ENCODE measurements at regions not wholly inside any gene's neighbourhood (a gene's known extent, or its start where the extent isn't known, plus 50 kb on each side); places are given as distances from the start of the nearest gene placed in this dataset.

- no peak for DNase-seq (ENCODE audit: low spot score)
Observed at GRCh38 chr13:105307776-105308175, 1227.7 kb downstream of the EFNB2 start.

DNA sequence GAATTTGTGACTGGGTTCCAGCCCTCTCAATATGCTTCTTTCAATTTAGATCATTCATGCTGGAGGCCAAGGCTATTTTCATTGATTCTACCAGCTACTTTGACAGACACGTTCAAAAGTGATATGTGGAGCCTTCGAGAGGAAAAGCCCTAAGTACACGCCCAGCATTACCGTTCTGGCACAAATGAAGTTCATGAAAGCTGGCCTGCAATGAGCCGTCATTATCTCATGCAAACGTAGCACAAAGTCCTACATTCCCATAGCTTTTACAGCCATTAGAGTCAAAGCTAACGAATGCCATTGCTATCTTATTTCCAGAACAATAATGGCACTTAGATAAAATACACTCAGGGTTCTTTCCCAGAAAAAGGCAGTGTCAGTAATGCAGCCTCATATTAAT, 1237.6 kb downstream of the EFNB2 start:
- no peak for DNase-seq (ENCODE audit: low spot score)

DNA sequence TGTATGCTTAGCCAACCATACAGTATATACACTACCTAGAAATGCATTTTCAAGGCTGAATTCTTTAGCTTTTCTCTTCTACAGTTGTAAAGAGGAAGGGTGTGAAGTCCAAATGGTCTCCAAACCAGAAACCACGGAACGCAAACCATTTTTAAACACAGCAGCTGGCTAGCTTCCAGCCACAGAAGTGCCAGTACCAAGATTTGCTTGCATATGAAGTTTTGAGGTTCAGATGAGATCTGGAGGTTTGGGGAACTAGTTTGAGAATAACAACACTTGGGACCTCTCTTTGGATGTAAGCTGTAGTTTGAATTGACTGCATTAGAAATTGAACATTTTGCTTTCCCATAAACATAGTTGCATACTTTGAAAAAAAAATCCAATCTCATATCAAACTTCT, 1243.5 kb downstream of the EFNB2 start:
- DNase-seq (ENCODE audit: low spot score), result no peak

GRCh38 chr13:105290596-105290995, 1244.9 kb downstream of the EFNB2 start:
- DNase-seq (ENCODE audit: low spot score), result no peak

DNA sequence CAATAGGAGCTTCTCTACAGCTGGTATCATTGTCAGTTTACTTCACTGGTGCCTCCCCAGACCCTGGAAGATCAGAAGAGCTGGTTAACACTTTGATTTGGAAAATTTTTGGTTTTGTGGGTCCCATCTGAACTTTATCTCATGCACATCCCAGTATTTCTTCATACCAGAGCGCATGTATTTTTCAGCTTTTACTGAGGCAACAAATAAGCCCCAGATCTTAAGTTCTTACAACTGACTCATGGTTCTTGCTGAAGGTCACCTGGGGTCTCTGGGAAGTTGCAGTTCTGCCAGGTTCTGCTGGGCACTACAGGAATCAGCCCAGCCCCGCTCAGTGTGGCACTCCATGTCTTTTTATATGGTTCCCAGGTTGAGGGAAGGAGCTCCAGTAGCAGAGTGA, 1249.9 kb downstream of the EFNB2 start:
- no peak for DNase-seq (ENCODE audit: low spot score)

DNA sequence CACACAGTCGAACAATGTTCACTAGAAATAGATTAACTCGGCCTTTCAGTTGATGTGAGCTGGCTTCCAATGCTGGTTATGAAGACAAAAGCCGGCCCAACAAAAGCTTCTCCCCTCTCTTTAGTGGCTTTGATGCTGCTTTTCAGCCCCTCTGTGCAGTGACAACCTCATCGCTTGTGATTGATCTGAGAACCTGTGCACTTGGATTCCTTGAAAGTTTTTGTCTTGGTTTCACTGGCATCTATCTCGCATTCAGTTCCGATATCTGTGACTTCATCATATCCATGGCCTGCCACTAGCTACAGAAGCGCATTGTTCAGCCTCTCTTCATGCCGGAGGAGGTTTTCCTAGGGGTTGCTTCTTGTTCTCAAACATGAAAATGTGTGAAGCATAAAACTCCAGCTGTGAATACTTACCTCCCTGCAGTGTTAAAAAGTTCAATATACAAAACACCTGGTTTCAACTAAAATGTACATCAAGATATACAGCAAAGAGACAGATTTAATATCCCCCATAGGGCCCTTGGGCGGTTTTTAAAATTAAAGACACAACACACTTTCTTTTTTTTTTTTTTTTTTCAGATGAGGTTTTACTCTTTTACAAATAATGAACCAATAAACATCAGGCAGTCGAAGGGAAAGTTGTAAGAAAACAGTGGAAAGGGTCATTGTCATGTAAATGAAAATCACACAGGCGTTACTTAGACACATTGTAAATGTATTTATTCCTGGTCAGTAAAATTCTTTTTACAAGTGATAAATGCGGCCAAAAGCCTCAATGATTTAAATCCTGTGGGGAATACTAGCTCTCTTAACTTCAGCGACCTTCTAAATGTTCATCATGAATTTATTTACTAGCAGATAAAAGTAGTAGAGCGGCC, 1252.8 kb downstream of the EFNB2 start:
- no peak for DNase-seq (ENCODE audit: low spot score)

DNA sequence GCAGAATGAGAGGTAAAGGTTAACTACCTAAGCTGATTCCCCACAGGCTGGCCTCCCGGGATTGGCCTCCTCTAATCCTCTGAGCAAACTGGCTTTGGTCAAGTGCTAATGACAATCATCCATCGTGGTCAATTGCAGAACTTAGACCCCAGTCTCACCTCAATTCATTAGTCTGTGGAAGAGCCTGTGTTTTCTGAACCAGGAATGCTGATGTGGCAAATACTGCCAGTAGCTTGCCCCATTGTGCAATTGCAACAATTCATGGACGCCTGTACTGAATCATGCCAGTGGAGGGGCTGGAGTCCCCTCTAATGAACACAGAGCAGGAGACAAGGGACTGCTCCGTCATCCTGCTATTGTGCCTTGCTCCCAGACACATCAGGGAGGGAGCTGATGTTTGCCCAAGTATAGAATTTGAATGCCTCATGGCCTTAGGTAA, 1256.5 kb downstream of the EFNB2 start:
- DNase-seq (ENCODE audit: low spot score), result no peak

GRCh38 chr13:105276571-105276970, 1258.9 kb downstream of the EFNB2 start:
- DNase-seq (ENCODE audit: low spot score), result no peak

- DNase-seq (ENCODE audit: low spot score), result no peak
Observed at GRCh38 chr13:105273665-105274222, 1261.7 kb downstream of the EFNB2 start.

GRCh38 chr13:105272660-105273631, 1262.5 kb downstream of the EFNB2 start:
- DNase-seq (ENCODE audit: low spot score), result no peak

DNA sequence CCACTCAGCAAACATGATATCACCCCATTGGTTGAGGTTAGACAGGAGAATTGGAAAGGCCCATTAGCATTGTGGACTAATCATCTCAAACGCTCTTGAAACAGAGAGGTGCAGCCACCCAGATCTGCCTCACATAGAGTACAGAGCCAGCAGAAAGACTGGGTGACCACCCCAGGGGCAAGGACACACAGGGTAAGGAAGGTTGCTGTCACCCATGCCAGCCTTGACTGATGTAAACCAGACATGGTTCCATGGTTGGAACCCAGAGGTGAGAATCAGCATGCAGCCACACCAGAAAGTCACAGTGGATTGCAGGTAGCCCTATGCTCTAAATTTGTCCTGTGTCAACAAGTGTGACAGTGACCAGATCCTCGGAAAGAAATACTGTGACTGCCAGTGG, 1268.8 kb downstream of the EFNB2 start:
- DNase-seq (ENCODE audit: low spot score), result no peak

DNA sequence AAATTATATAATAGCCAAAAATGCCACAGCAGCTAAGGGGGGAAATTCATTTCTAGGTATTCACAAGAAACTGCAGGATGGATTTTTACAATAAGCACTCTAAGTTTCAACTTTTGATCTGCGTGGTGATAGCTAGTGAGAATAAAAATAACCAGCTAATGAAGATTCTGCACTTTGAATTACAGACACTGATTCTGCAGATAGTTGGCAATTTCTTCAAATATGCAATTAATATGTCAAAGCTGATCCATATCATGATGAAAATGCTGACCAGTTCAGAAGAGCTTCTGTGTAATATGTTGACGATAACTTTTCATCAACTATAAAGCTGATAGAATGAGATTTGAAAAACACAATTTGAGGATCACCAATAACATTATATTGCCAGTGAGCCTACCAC, 1272.9 kb downstream of the EFNB2 start:
- DNase-seq (ENCODE audit: low spot score), result no peak

- no peak for DNase-seq (ENCODE audit: low spot score)
Observed at GRCh38 chr13:105259426-105259825, 1276.0 kb downstream of the EFNB2 start.

DNA sequence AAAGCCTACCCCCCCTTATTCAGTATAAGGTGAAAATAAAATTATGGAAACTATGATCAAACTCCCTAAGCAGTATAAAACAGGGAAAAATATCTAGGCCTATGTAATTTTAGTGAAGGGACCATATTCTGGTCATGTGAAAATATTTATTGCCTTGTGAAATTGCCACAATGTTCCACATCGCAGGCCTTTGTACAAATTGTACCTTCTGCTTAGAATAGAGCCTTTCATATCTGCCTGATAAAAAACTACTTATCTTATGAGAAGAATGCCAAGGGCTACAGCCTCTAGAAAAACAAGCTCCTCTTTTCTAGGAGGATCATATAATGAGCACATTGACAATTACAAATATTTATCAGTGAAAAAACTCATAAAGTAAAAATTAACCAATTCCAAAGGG, 1280.0 kb downstream of the EFNB2 start:
- no peak for DNase-seq (ENCODE audit: low spot score)

GRCh38 chr13:105251293-105251692, 1284.2 kb downstream of the EFNB2 start:
- DNase-seq (ENCODE audit: low spot score), result no peak

DNA sequence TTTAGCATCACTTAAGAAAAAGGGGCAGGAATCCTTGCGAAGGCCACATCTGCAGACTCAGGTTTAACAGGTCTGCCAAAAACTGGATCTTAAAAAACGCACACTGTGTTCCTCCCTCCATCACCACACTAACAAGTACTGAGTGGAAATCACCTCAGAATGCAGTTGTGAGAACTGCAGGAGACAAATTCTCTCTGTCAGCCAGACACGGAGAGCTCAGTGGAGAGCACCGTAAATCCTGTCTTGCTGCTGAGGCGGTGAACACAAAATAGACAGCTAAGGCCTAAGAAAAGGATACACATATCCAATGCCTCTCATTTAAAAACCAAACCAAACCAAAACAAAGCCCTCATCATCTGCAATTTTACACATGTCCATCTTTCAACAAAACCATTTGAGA, 1287.6 kb downstream of the EFNB2 start:
- DNase-seq (ENCODE audit: low spot score), result no peak

GRCh38 chr13:105240371-105240770, 1295.1 kb downstream of the EFNB2 start:
- no peak for DNase-seq (ENCODE audit: low spot score)

DNA sequence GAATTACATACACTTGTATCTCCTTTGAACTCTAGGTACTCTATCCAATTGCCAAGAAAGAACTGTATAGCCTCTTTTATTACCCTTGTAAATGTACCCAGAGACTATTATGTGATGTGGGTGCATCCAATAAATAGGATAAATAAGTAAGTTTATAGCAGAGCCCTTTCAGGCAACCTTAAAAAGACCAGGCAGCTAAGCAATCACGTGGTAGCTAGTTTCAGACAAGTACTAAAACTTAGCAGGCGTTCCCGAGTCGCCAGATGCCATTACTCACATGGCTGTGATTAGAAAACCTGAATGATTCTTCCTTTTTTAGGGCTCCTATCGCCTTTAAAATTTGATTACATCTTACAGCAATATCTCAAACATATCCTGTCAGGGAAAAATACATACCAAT, 1303.0 kb downstream of the EFNB2 start:
- DNase-seq (ENCODE audit: low spot score), result no peak

GRCh38 chr13:105232006-105232405, 1303.5 kb downstream of the EFNB2 start:
- DNase-seq (ENCODE audit: low spot score), result no peak

GRCh38 chr13:105231579-105231978, 1303.9 kb downstream of the EFNB2 start:
- no peak for DNase-seq (ENCODE audit: low spot score)

DNA sequence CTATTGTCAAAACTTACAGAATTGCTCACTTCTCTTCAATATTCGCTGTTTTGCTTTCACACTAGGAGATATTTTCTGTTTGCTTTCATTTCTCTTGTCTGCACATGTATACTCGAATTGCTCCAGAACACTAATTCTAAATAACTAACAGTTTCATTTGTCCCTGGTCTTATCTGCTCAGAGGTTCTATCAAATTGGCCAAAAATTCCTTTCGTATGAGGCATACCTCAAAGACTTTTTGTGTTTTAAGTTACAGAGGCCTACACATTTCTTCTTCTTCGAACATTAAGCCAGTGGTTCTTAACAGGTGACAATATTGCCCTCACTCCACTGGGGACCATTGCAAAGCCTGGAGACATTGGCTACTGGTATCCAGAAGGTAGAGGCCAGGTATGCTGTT, 1314.6 kb downstream of the EFNB2 start:
- no peak for DNase-seq (ENCODE audit: low spot score)

DNA sequence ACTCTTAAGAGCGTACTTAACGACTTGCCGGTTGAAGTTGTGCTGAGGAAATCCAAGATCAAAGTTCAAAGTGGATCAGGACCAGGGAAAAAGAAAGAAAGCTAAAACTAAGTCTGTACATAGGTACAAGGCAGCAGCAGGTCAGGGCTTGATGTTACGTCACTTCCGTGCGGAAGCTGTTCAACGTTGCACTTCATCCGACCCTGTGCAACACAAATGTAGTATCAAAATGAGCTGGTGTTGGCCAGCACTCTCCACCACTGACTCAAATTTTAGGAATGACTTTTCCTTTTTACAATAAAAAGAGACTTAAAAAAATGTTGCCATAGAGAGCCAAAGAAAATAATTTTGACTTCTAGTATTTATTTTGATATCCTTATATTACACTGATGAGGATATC, 1315.4 kb downstream of the EFNB2 start:
- DNase-seq (ENCODE audit: low spot score), result no peak

DNA sequence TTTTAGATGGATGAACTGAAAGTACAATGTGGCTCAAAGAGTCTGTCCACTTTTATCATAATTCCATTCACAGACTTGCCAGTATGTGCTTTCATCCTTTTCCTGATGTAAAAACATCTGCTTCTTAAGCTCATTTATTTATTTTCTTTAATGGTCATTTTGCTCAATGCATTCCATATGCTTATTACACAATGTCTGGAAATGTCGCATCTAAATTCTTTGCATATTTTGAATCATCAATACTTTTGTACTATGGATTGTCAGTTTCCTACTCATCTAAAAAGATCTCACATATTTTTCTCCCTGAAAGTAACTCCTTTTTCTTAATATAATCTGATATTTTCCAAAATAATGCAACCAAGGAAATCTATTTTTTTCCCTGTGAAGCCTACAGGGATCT, 1315.8 kb downstream of the EFNB2 start:
- DNase-seq (ENCODE audit: low spot score), result no peak

All from cerebellar cortex (tissue), 1 donor.